OCI-LY3 (cell line): ENCODE measurements at regions not wholly inside any gene's neighbourhood (a gene's known extent, or its start where the extent isn't known, plus 50 kb on each side); places are given as distances from the start of the nearest gene placed in this dataset.

ENCODE experiments used
- H2AFZ ChIP-seq: fragments of 200-600, 300-600 bp; shearing (Covaris generic); 2 replicates; pipeline ENCODE4 v1.6.0; 2014; ENCODE audit warnings: antibody characterized with exemption, low read depth, low read length
- H3K27ac ChIP-seq: fragments of 200-600, 300-600 bp; sonication (generic); 2 replicates; pipeline ENCODE4 v1.5.1; 2014; ENCODE audit warnings: mild to moderate bottlenecking, low read length, moderate library complexity, mixed read lengths
- H3K27me3 ChIP-seq: fragments of 200-600, 300-600 bp; sonication (generic); 2 replicates; pipeline ENCODE4 v1.6.1; 2014; ENCODE audit warnings: low read depth, low read length, mixed read lengths
- H3K36me3 ChIP-seq: fragments of 200-600, 300-600 bp; sonication (generic); replicated peaks from 2 replicates; pipeline ENCODE3; 2014; ENCODE audit warnings: low read depth, low read length, mixed read lengths
- H3K4me1 ChIP-seq: fragments of 300-600, 200-600 bp; sonication (generic); 2 replicates; pipeline ENCODE4 v1.6.1; 2014; ENCODE audit warnings: low read length, mixed read lengths
- H3K4me2 ChIP-seq: fragments of 200-600, 300-600 bp; sonication (generic); 2 replicates; pipeline ENCODE4 v1.6.1; 2014; ENCODE audit warnings: low read length, mixed read lengths
- H3K4me3 ChIP-seq: fragments of 300-600, 200-600 bp; sonication (generic); 2 replicates; pipeline ENCODE4 v1.5.1; 2014; ENCODE audit warnings: antibody characterized with exemption, mild to moderate bottlenecking, low read length, moderate library complexity
- H3K79me2 ChIP-seq: fragments of 300-600, 200-600 bp; shearing (Covaris generic); 2 replicates; pipeline ENCODE4 v1.6.1; 2014; ENCODE audit warnings: mild to moderate bottlenecking, low read length, mixed read lengths
- H3K9ac ChIP-seq: fragments of 300-600, 200-600 bp; shearing (Covaris generic); 2 replicates; pipeline ENCODE4 v1.6.0; 2014; ENCODE audit warnings: mild to moderate bottlenecking, low read length, moderate library complexity
- H3K9me3 ChIP-seq: fragments of 200-600, 300-600 bp; shearing (Covaris generic); 2 replicates; pipeline ENCODE4 v1.6.1; 2014; ENCODE audit warnings: low read length, mixed read lengths; ENCODE audit not compliant: insufficient read depth
- H4K20me1 ChIP-seq: fragments of 200-600, 300-600 bp; sonication (generic); 2 replicates; pipeline ENCODE4 v1.6.1; 2016; ENCODE audit warnings: low read length, mixed read lengths; ENCODE audit not compliant: insufficient read depth
- EZH2phosphoT487 ChIP-seq: fragments of 200-600 bp; shearing (Covaris generic); IDR thresholded peaks from 2 replicates; pipeline ENCODE4 v1.6.1; 2018; ENCODE audit warnings: antibody characterized with exemption, mixed run types, low read depth
- TF ChIP-seq, protein P1 (sequence below): fragments of 200-600, 300-600 bp; sonication (generic); IDR thresholded peaks from 2 replicates; pipeline ENCODE4 v1.5.1; 2014; ENCODE audit warnings: antibody characterized with exemption, low read length, low read depth

- no peaks in the 10 kb centered on the region for H3K27me3 ChIP-seq
- no peaks in the 10 kb centered on the region for H4K20me1 ChIP-seq
- TF ChIP-seq, protein P1, sequence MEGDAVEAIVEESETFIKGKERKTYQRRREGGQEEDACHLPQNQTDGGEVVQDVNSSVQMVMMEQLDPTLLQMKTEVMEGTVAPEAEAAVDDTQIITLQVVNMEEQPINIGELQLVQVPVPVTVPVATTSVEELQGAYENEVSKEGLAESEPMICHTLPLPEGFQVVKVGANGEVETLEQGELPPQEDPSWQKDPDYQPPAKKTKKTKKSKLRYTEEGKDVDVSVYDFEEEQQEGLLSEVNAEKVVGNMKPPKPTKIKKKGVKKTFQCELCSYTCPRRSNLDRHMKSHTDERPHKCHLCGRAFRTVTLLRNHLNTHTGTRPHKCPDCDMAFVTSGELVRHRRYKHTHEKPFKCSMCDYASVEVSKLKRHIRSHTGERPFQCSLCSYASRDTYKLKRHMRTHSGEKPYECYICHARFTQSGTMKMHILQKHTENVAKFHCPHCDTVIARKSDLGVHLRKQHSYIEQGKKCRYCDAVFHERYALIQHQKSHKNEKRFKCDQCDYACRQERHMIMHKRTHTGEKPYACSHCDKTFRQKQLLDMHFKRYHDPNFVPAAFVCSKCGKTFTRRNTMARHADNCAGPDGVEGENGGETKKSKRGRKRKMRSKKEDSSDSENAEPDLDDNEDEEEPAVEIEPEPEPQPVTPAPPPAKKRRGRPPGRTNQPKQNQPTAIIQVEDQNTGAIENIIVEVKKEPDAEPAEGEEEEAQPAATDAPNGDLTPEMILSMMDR, result no peak
- TF ChIP-seq EZH2phosphoT487, result no peak
- H3K36me3 ChIP-seq, result no peaks in the 10 kb centered on the region
- no peak overlapping the region for H3K4me3 ChIP-seq
- no peak overlapping the region for H3K9ac ChIP-seq
- H3K4me2 ChIP-seq, result no peak overlapping the region
- no peak overlapping the region for H2AFZ ChIP-seq
- peaks cover 6% of the 10 kb centered on the region; the same call in 1 of the 2 replicates for H3K9me3 ChIP-seq
- H3K27ac ChIP-seq, result no peak overlapping the region
- no peaks in the 10 kb centered on the region for H3K4me1 ChIP-seq
- no peaks in the 10 kb centered on the region for H3K79me2 ChIP-seq
Measured at GRCh38 chr5:56751572-56752313, 63.6 kb upstream of the MAP3K1 start.

DNA sequence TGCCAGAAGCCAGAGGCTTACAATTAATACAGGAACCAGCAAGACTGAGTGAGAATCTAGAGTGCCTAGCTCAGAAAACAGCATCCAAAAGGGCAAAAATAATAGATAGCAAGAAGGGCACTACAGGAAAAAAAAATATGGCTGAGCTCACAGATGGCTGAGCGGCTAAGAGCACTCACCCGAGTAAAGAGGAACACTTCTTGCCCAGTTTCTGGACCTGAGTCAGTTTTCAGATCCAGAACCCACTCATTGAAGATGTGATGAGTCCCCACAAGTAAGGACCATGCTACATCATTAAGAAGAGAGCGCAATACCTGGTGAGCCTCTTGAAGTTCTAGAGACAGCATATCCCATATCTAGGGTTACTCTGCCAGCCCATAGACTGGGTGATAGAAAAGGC lies 65.5 kb upstream of the MAP3K1 start:
- Histone ChIP-seq H2AFZ (no peak overlapping the region), H3K4me2 (no peak overlapping the region), H3K4me1 (no peaks in the 10 kb centered on the region)

DNA sequence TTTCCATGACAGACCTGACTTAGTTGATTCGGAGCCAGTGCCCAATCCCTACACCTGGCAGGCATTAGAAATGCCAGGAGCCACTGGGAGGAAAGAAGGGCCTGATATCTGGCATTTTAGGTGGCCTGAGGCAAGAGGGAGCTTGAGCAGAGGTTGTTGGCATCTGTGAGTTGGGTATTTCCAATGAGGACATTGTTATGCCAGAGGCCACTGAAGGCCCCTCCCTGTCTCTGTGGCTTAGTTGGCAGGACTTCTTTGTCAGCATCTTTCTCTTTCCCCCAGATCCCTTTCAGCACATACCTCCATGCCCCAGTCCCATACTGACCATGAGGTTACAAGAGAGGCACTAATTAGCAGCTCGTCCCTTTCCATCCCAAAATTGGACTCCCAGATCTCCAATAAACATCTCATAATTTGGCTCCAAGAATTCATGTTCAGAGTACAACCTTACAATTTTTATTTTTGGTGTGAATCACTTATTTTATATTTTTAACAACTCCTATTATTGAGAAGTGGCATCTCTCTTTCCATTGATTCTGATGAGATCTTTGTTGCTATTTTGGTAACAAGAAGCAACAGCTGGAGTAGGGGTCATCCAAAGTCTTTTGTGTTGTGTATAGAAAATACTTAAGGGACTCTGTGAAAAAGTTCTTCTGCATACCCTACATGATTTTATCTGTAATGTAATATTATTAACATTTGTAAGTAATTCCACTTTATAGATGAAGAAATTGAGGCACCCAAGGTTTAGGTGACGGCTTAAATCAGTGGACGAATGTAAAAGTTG lies 68.6 kb upstream of the MAP3K1 start:
- Histone ChIP-seq H3K36me3 (no peaks in the 10 kb centered on the region), H3K27me3 (no peaks in the 10 kb centered on the region), H3K9ac (no peak overlapping the region), H4K20me1 (no peaks in the 10 kb centered on the region), H3K79me2 (no peaks in the 10 kb centered on the region), H3K9me3 (no peaks in the 10 kb centered on the region), H3K4me1 (no peaks in the 10 kb centered on the region), H2AFZ (no peak overlapping the region), H3K4me2 (no peak overlapping the region), H3K4me3 (no peak overlapping the region), H3K27ac (no peak overlapping the region)
- TF ChIP-seq EZH2phosphoT487, result no peak
- TF ChIP-seq, protein P1, result no peak

More for the DNA sequence above, 65.5 kb upstream of the MAP3K1 start:
- Histone ChIP-seq H3K9me3 (peaks cover 6% of the 10 kb centered on the region; the same call in 1 of the 2 replicates), H3K4me3 (no peak overlapping the region), H3K27ac (no peak overlapping the region), H3K27me3 (no peaks in the 10 kb centered on the region), H3K36me3 (no peaks in the 10 kb centered on the region), H3K9ac (no peak overlapping the region), H3K79me2 (no peaks in the 10 kb centered on the region), H4K20me1 (no peaks in the 10 kb centered on the region)
- TF ChIP-seq EZH2phosphoT487, result no peak
- TF ChIP-seq, protein P1, result no peak

GRCh38 chr5:56745864-56746263 lies 69.5 kb upstream of the MAP3K1 start:
- H3K4me2 ChIP-seq, result no peak overlapping the region
- TF ChIP-seq EZH2phosphoT487, result no peak
- TF ChIP-seq, protein P1, result no peak
- no peak overlapping the region for H3K9ac ChIP-seq
- no peaks in the 10 kb centered on the region for H3K9me3 ChIP-seq
- no peaks in the 10 kb centered on the region for H3K36me3 ChIP-seq
- no peak overlapping the region for H3K27ac ChIP-seq
- H3K4me3 ChIP-seq, result no peak overlapping the region
- no peaks in the 10 kb centered on the region for H3K27me3 ChIP-seq
- H4K20me1 ChIP-seq, result no peaks in the 10 kb centered on the region
- no peaks in the 10 kb centered on the region for H3K4me1 ChIP-seq
- H3K79me2 ChIP-seq, result no peaks in the 10 kb centered on the region
- H2AFZ ChIP-seq, result no peak overlapping the region
